Heart left ventricle (tissue), 13 donors: ENCODE measurements at regions not wholly inside any gene's neighbourhood (a gene's known extent, or its start where the extent isn't known, plus 50 kb on each side); places are given as distances from the start of the nearest gene placed in this dataset.

Source experiments
- CTCF ChIP-seq, 12 donors: fragments of 200-600 bp; sonication (generic) in 4 of 12; IDR thresholded peaks; one replicate each; pipeline versions ENCODE4 v1.5.0 to v1.8.0; 2018 to 2022; ENCODE audit warnings: antibody characterized with exemption in 12 of 12, mild to moderate bottlenecking in 5 of 12
- POLR2A ChIP-seq, 2 donors: fragments of 450-650 bp; IDR thresholded peaks; one replicate each; pipeline ENCODE4 v1.6.1; 2017; ENCODE audit warnings: antibody characterized with exemption in 2 of 2, mild to moderate bottlenecking in 2 of 2, moderate library complexity in 2 of 2
- donor health status: ischemic (EF 13 %, LVEDD 7.1; RV severe dilation, severe dysfunction).
- donor health status: DM: no; HTN: yes; CAD: no.
- donor health status: DM: no; HTN: no; CAD: no.
- donor health status: ischemic (EF 25% LVEDD 6.9; RV normal size, moderate dysfunction).
- donor health status: ischemic (EF 25% LVEDD 5.7; RV mildly dilated, moderate dysfunction).
- donor health status: ischemic (EF 35%, LVEDD 5.7; RV mildly dilated, moderate dysfunction).
- donor health status: nonischemic (EF 11% LVEDD 7.7; RV severe dilation, severe dysfunction).
- donor health status: DM: yes; HTN: yes; CAD: no.
- donor health status: PGD.
- donor health status: ischemic (EF 29% LVEDD 5.4; RV normal size, mild dysfunction).
- donor health status: nonischemic (EF 23%, LVEDD 6.1; RV moderate dilation, normal function).

GRCh38 chrX:142296421-142296820, 91.3 kb upstream of the MAGEC2 start:
- no peak for TF ChIP-seq CTCF (IDR thresholded peaks at IDR 0.05)
- no peak for TF ChIP-seq POLR2A (IDR thresholded peaks at IDR 0.05)
